RWPE1 (cell line): ENCODE measurements at regions not wholly inside any gene's neighbourhood (a gene's known extent, or its start where the extent isn't known, plus 50 kb on each side); places are given as distances from the start of the nearest gene placed in this dataset.

Experiments used
- CTCF ChIA-PET: fragments of 350-600 bp; sonication (Branson Sonifier 250); formaldehyde crosslinking; extraction: SDS; loops from one replicate; lab custom pipeline; 2021; lab: Yijun Ruan, JAX
- POLR2A ChIA-PET: fragments of 400-600 bp; formaldehyde crosslinking; extraction: SDS; loops from one replicate; lab custom pipeline; 2020; ENCODE audit warnings: antibody characterized with exemption; ENCODE audit not compliant: low non-redundant PET; lab: Yijun Ruan, JAX
- DNase-seq: peaks from one replicate; pipeline ENCODE4 v3.0.0; 2012; ENCODE audit warnings: low spot score
- H3K27ac ChIP-seq: fragments of 450-650 bp; 2 replicates; pipeline ENCODE4 v1.5.1; 2017
- TF ChIP-seq, protein P1 (sequence below): fragments of 450-650 bp; conservative IDR thresholded peaks from 2 replicates; pipeline ENCODE4 v1.5.1; 2017; ENCODE audit warnings: low read depth, mild to moderate bottlenecking

DNA sequence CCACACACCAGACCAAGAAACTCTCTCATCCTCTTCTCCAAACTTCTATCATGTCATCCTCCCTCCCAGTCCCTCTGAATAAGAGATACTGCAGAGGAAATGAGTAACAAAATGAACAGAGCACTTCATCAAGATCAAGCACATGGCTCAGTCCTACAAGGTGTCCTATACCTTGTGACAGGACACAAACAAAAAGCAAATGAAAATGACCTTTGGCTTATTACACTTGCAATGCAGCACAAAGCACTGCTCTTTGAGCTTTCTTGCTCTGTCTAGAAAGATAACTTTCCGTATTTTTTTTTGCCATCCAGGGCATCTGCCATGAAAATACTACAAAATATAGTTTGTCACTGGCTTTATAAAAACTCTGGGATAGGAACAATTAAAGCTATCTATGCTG lies 402.7 kb downstream of the HNRNPD start:
- TF ChIP-seq, protein P1, sequence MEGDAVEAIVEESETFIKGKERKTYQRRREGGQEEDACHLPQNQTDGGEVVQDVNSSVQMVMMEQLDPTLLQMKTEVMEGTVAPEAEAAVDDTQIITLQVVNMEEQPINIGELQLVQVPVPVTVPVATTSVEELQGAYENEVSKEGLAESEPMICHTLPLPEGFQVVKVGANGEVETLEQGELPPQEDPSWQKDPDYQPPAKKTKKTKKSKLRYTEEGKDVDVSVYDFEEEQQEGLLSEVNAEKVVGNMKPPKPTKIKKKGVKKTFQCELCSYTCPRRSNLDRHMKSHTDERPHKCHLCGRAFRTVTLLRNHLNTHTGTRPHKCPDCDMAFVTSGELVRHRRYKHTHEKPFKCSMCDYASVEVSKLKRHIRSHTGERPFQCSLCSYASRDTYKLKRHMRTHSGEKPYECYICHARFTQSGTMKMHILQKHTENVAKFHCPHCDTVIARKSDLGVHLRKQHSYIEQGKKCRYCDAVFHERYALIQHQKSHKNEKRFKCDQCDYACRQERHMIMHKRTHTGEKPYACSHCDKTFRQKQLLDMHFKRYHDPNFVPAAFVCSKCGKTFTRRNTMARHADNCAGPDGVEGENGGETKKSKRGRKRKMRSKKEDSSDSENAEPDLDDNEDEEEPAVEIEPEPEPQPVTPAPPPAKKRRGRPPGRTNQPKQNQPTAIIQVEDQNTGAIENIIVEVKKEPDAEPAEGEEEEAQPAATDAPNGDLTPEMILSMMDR: no peak
- ChIA-PET CTCF (no interaction called here), POLR2A (no interaction called here)
- H3K27ac ChIP-seq: no peak overlapping the region
- DNase-seq: no peak

DNA sequence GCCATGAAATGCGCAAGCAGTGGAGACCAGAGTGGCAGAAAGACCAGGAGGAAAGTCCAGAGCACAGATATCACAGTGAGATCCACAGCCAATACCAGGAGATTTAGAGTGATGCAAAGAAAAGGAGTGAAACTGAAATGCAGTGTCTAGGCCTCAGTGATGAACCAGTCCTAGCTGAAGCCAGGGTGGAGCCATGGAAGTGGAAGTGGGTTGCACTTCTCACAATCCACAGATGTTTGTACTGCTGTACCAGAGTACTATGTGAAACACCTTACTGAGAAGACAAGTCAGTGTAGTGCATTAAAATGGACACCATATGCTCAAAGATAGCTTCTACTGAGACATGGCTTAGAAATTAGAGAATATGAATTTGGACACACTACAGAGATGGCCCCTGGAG lies 403.3 kb downstream of the HNRNPD start:
- no peak for DNase-seq
- TF ChIP-seq, protein P1: no peak
- CTCF ChIA-PET: interaction anchor here (0.6 kb wide), 1 partner anchor 18 kb away, joined by 3 read pairs; no protein-coding TSS in a partner anchor
- POLR2A ChIA-PET: no interaction called here
- H3K27ac ChIP-seq: no peak overlapping the region

DNA sequence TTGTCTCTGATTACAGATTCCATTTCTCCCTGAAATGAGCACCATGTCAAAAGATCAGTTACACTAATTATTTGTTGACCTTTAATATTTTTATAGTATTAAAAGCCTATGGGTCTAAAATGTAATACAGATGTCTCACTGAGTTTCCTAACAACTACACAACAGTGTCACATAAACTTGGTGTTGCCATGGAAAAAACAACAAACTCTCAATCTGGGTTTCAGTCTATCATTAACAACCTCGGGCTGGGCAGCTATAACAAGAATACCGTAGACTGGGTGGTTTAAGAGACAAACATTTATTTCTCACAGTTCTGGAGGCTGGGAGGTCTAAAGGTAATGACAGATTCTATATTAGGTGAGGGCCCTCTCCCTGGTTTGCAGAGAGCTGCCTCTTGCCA lies 407.1 kb downstream of the HNRNPD start:
- TF ChIP-seq, protein P1: no peak
- DNase-seq: no peak
- CTCF ChIA-PET: no interaction called here
- H3K27ac ChIP-seq: no peak overlapping the region
- POLR2A ChIA-PET: no interaction called here

DNA sequence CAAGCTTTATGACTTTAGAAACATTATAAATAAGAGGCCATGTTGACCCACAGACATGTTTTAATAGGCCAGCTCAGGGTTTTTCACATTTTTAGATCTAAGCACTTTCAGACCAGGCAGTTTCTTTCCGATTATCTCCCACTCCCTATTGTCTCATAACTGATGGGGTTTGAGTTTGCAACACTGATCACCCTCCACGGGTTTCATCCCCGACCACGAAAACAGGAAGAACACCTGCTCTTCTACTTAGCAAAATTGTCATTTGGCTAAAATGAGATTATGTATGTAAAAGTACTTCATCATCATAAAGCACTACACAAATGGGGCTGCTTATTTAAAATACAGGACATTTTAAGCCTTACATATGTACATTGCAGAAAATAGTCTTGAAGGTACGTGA lies 407.9 kb downstream of the HNRNPD start:
- H3K27ac ChIP-seq: no peak overlapping the region
- TF ChIP-seq, protein P1: no peak
- DNase-seq: no peak
- CTCF ChIA-PET: no interaction called here
- POLR2A ChIA-PET: no interaction called here

DNA sequence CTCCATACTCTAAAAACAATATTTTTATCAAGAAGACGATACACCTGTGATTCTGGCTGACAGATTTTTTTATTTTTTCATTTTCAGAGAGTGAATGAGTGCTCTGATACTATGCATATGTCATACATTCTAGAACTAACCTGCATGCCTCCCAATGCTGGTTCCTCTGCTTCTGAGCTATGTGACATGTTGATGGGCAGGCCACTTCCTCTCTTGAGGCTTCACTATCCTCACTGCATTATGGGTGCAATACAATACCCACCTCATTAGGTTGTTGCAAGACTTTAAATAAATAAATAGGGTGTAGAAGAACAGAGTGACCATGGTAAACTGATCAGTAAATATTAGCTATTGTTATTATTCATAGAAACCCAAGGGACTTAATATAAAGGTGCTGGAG lies 408.3 kb downstream of the HNRNPD start:
- TF ChIP-seq, protein P1: no peak
- CTCF ChIA-PET: no interaction called here

DNA sequence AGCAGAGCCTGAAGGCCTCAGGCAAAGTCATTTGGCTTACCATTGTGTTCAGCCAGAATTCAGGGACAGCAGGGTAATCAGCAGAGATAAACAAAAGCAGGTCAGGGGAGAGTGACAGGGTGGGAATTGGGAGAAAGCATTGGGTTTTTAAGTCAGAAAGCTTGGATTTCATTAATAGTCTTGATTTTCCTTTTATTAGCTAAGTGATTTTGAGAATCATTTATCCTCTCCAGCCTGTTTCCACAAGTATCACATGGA lies 410.1 kb downstream of the HNRNPD start:
- TF ChIP-seq, protein P1: no peak
- POLR2A ChIA-PET: no interaction called here
- CTCF ChIA-PET: interaction anchor here (0.6 kb wide), 1 partner anchor 502 kb away, joined by 3 read pairs; no protein-coding TSS in a partner anchor
- no peak overlapping the region for H3K27ac ChIP-seq
- DNase-seq: no peak

More for the DNA sequence above, 408.3 kb downstream of the HNRNPD start:
- DNase-seq: no peak
- POLR2A ChIA-PET: no interaction called here
- no peak overlapping the region for H3K27ac ChIP-seq
